ENCODE measurements at regions not wholly inside any gene's neighbourhood (a gene's known extent, or its start where the extent isn't known, plus 50 kb on each side); places are given as distances from the start of the nearest gene placed in this dataset.

DNA sequence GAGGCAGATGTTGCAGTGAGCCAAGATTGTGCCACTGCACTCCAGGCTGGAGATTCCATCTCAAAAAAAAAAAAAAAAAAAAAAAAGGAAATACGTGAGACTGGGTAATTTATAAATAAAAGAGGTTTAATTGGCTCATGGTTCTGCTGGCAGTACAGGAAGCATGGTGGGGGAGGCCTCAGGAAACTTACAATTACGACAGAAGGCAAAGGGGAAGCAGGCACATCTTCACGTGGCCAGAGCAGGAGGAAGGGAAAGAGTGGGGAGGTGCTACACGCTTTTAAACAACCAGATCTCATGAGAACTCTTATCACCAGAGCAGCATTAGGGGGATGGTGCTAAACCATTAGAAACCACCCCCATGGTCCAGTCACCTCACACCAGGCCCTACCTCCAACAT is 138.2 kb upstream of the IL12A start:
- no peak overlapping the region for H3K4me3 ChIP-seq (ENCODE audit: low read depth, low read length)
- ChIA-PET POLR2A (no interaction called here), CTCF (interaction anchor here (1.1 to 7.6 kb wide), 5 partner anchors 10 to 155 kb away, joined by 6 to 42 read pairs (median 10); partner anchors contain the start of genes IL12A and SCHIP1)
- TF ChIP-seq, protein P1, sequence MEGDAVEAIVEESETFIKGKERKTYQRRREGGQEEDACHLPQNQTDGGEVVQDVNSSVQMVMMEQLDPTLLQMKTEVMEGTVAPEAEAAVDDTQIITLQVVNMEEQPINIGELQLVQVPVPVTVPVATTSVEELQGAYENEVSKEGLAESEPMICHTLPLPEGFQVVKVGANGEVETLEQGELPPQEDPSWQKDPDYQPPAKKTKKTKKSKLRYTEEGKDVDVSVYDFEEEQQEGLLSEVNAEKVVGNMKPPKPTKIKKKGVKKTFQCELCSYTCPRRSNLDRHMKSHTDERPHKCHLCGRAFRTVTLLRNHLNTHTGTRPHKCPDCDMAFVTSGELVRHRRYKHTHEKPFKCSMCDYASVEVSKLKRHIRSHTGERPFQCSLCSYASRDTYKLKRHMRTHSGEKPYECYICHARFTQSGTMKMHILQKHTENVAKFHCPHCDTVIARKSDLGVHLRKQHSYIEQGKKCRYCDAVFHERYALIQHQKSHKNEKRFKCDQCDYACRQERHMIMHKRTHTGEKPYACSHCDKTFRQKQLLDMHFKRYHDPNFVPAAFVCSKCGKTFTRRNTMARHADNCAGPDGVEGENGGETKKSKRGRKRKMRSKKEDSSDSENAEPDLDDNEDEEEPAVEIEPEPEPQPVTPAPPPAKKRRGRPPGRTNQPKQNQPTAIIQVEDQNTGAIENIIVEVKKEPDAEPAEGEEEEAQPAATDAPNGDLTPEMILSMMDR (IDR thresholded peaks at IDR 0.05; ENCODE audit: insufficient read depth, low read length, missing control alignments), result no peak
- DNase-seq (ENCODE audit: low read depth, low spot score), result no peak

DNA sequence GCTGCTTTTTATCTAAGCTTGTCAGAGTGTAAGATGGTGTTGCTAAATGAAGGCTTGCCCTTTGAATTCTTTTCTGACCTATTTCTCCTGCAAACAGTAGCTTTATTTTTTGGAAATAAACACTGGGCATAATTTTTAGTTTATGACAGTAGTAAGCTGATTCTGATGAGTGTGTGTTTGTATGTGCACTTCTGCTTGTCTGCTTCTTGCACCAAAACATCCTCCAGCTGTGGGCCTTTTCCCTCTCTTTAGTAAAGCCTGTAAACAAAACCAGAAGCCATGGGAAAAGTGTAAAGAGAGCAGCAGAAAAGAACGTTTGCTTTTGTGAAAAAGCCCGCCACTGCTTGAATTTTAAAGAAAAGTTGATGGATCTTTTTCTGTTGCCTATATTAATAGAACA is 136.4 kb upstream of the IL12A start:
- ChIA-PET POLR2A (no interaction called here), CTCF (interaction anchor here (0.8 to 7.6 kb wide), 7 partner anchors 14 to 151 kb away, joined by 3 to 42 read pairs (median 6); partner anchors contain the start of gene IL12A)
- H3K4me3 ChIP-seq (ENCODE audit: low read depth, low read length), result no peak overlapping the region; the same call in 1 of the 2 replicates
- TF ChIP-seq, protein P1 (IDR thresholded peaks at IDR 0.05; ENCODE audit: insufficient read depth, low read length, missing control alignments), result no peak
- DNase-seq (ENCODE audit: low read depth, low spot score), result no peak

DNA sequence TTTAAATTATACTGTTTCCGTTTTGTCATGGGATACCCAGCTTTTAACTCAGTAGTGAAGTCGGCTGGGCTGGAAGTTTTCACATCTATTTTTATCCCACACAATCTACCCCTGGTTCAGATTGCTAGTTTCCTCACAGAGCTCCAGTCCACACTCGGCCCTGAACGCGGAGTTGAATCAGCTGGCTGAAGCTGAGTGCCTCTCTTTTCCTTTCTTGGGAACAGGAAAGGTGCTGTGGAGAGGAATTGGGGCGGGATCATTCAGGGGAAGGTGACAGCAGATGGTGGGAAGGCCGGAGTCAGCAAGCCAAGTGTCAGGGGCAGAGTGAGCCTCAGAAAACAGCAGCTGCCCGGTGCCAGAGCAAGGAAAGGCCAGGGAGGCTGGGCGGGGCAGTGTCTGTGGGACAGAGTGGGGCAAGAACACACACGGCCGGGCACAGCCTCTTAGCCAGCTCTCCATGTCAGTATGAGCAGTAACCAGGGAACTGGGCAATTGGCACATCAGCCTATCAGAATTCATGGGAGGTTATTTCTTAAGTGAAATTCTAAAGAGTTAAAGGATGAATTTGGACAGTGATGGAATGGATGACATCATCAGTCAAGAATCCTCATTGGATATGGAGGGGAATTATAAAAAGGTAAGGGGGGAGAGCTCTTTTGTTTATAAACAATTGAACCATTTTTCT is 135.7 kb upstream of the IL12A start:
- no peak for DNase-seq (ENCODE audit: low read depth, low spot score)
- ChIA-PET POLR2A (no interaction called here), CTCF (interaction anchor here (0.8 to 7.6 kb wide), 11 partner anchors 10 to 593 kb away, joined by 3 to 42 read pairs (median 5); partner anchors contain the start of gene IL12A)
- peak overlapping the region; percentile 43 for H3K4me3 ChIP-seq (ENCODE audit: low read depth, low read length)
- TF ChIP-seq, protein P1 (IDR thresholded peaks at IDR 0.05; ENCODE audit: insufficient read depth, low read length, missing control alignments), result no peak

DNA sequence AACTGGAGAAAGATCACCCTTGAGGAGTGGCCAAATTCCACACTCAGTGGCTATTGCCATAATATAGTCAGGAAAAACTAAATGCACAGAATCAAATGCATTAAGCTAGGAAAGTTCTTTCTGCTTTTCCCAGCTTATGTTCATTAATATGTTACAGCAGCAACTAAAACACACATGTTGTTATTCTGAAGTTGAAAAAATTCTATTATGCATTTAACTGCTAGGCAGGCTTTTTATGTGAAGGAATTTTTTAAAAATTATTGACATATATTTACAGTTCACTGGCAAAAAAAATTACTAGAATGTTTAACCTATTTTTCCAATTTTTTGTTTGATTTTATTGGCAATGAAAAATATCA is 135.2 kb upstream of the IL12A start:
- no peak overlapping the region for H3K4me3 ChIP-seq (ENCODE audit: low read depth, low read length)
- ChIA-PET POLR2A (interaction anchor here (2.0 kb wide), 1 partner anchor 30 kb away, joined by 5 read pairs; no protein-coding TSS in a partner anchor), CTCF (interaction anchor here (0.9 to 7.6 kb wide), 11 partner anchors 11 to 594 kb away, joined by 3 to 42 read pairs (median 5); partner anchors contain the start of gene IL12A)
- TF ChIP-seq, protein P1 (IDR thresholded peaks at IDR 0.05; ENCODE audit: insufficient read depth, low read length, missing control alignments), result no peak
- DNase-seq (ENCODE audit: low read depth, low spot score), result no peak

DNA sequence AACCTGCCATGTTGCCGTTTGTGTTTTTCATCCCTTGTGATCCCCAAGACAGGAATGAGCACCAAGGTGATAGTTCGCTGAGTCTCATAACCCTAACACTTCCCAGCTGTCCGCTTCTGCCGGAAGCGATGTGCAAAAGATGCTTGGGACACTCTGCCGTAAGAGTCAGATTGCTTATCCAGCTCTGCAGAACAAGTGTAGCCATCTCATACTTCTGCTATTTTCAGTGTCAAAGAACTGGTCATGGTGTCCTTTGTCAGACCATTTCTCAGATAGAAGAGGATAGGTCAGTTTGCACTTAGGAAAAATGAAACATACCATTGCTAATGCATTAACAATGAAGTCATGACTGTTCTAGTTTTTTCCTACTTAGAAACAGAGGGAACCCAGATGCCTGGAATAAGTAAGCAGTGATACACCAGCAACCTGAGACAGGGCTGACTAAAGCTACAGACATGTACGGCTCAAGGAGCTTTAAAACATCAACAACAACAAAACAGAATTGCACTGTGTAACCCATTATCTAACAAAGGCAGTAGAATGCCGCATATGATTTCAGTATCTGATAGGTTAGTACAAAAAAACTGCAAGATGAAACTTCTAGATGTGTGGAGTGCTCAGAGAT is 134.0 kb upstream of the IL12A start:
- H3K4me3 ChIP-seq (ENCODE audit: low read depth, low read length), result peak overlapping the region; percentile 50
- ChIA-PET POLR2A (interaction anchor here (0.6 to 2.0 kb wide), 5 partner anchors 18 to 590 kb away, joined by 3 to 5 read pairs (median 3); no protein-coding TSS in a partner anchor), CTCF (interaction anchor here (1.2 to 7.6 kb wide), 10 partner anchors 9 to 152 kb away, joined by 3 to 42 read pairs (median 6); partner anchors contain the start of gene IL12A)
- TF ChIP-seq, protein P1 (IDR thresholded peaks at IDR 0.05; ENCODE audit: insufficient read depth, low read length, missing control alignments), result no peak
- DNase-seq (ENCODE audit: low read depth, low spot score), result peak; percentile 88

Measured in AG04449 (cell line).